ENCODE measurements at regions not wholly inside any gene's neighbourhood (a gene's known extent, or its start where the extent isn't known, plus 50 kb on each side); places are given as distances from the start of the nearest gene placed in this dataset.

DNA sequence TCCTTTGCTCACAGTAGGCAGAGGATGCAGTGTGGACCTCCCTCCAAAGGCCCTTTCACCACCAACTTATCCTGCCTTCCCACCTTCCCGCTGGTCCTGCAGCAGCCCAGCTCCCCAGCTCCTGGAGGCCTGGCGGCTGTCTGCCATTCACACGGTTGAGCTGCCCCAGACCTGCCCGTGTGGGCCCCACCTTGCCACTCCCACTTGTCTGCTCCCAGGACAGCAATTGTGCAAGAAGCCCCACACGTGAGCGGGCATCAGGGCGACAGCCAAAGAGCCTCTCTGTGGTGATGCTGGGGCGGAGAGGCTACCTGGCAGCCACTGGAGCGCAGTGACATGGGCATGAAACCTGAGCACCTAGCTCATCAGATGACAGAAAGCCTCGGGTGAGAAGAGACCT, 248.6 kb upstream of the MAF start:
- no peaks in the 10 kb centered on the region for H3K36me3 Mint-ChIP-seq (ENCODE audit: insufficient read depth in 1 of 3, low read depth in 3 of 3)
- Histone ChIP-seq H3K4me1 (ENCODE audit: insufficient read depth, low read length) (no peaks in the 10 kb centered on the region), H2AK5ac (ENCODE audit: insufficient read length, low read length) (no peak overlapping the region), H2BK12ac (ENCODE audit: insufficient read length, low read depth, low read length) (no peak overlapping the region), H2BK20ac (ENCODE audit: low read depth, low read length, poor library complexity, severe bottlenecking) (no peak overlapping the region), H2BK15ac (ENCODE audit: low read depth, low read length) (no peak overlapping the region), H3T11ph (ENCODE audit: low read length) (no peak overlapping the region), H4K91ac (ENCODE audit: insufficient read length, low read depth, low read length) (no peak overlapping the region), H3K9ac (ENCODE audit: extremely low read depth, insufficient read length, low read length) (no peak overlapping the region), H3K79me2 (ENCODE audit: insufficient read depth, low read length) (no peaks in the 10 kb centered on the region), H3K23me2 (ENCODE audit: insufficient read length, low read depth, low read length, poor library complexity, severe bottlenecking) (no peaks in the 10 kb centered on the region), H3K9me3 (ENCODE audit: control insufficient read depth, low read depth, low read length) (no peaks in the 10 kb centered on the region), H2AFZ (ENCODE audit: low read length) (no peak overlapping the region), H3K27me3 (ENCODE audit: insufficient read depth, low read length) (no peaks in the 10 kb centered on the region), H3K14ac (ENCODE audit: insufficient read depth, low read length) (no peak overlapping the region), H3K23ac (ENCODE audit: insufficient read length, low read depth, low read length) (no peak overlapping the region), H3K18ac (ENCODE audit: insufficient read length, low read depth, low read length) (no peak overlapping the region), H2BK120ac (ENCODE audit: low read depth, low read length, poor library complexity, severe bottlenecking) (no peak overlapping the region), H3K79me1 (ENCODE audit: insufficient read depth, low read depth, low read length, poor library complexity, severe bottlenecking) (no peaks in the 10 kb centered on the region), H3K27ac (ENCODE audit: insufficient read length, low read depth, low read length) (no peak overlapping the region), H3K4ac (ENCODE audit: low read depth, low read length) (no peak overlapping the region), H4K8ac (replicated peaks; ENCODE audit: insufficient read length, low read depth, low read length) (no peak overlapping the region), H3K4me2 (ENCODE audit: insufficient read depth, insufficient read length, low read length) (no peak overlapping the region), H4K5ac (ENCODE audit: insufficient read length, low read depth, low read length) (no peak overlapping the region), H3K56ac (ENCODE audit: insufficient read length, low read depth, low read length) (no peak overlapping the region), H2BK5ac (ENCODE audit: insufficient read length, low read length) (no peak overlapping the region), H4K20me1 (ENCODE audit: control insufficient read depth, insufficient read depth, insufficient read length) (no peaks in the 10 kb centered on the region)
- no peak overlapping the region for H3K27ac Mint-ChIP-seq
- TF ChIP-seq, protein P1, sequence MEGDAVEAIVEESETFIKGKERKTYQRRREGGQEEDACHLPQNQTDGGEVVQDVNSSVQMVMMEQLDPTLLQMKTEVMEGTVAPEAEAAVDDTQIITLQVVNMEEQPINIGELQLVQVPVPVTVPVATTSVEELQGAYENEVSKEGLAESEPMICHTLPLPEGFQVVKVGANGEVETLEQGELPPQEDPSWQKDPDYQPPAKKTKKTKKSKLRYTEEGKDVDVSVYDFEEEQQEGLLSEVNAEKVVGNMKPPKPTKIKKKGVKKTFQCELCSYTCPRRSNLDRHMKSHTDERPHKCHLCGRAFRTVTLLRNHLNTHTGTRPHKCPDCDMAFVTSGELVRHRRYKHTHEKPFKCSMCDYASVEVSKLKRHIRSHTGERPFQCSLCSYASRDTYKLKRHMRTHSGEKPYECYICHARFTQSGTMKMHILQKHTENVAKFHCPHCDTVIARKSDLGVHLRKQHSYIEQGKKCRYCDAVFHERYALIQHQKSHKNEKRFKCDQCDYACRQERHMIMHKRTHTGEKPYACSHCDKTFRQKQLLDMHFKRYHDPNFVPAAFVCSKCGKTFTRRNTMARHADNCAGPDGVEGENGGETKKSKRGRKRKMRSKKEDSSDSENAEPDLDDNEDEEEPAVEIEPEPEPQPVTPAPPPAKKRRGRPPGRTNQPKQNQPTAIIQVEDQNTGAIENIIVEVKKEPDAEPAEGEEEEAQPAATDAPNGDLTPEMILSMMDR (conservative IDR thresholded peaks at IDR 0.05): no peak
- H3K9me3 Mint-ChIP-seq: peaks cover 6 to 16% of the 10 kb centered on the region in 2 experiments; a peak in 3 of 5 replicates
- peaks cover 2% of the 10 kb centered on the region; the same call in 1 of the 2 replicates for H3K27me3 Mint-ChIP-seq (ENCODE audit: low read depth)
- no CpG with 5 or more reads among the region's 10 CpGs for WGBS (ENCODE audit: extremely low coverage, insufficient read length, low lambda C conversion rate)
- H3K4me1 Mint-ChIP-seq: peaks cover 0 to 6% of the 10 kb centered on the region in 2 experiments; a peak in 2 of 4 replicates
- no peak overlapping the region for H3K4me3 Mint-ChIP-seq
- DNase-seq: no peak

Measured in H9 (cell line).